GM19324 (cell line): ENCODE measurements at regions not wholly inside any gene's neighbourhood (a gene's known extent, or its start where the extent isn't known, plus 50 kb on each side); places are given as distances from the start of the nearest gene placed in this dataset.
"Not testable (repeated sequence)": the region's sequence is repeated elsewhere in the genome, so short reads cannot be mapped to it uniquely, and the experiment has no call there.

ENCODE experiments used
- ATAC-seq: cut with Tn5 transposase; IDR thresholded peaks from one replicate; pipeline ENCODE4 v1.9.1; 2021; ENCODE audit warnings: mild to moderate bottlenecking, moderate library complexity; ENCODE audit not compliant: unreplicated experiment, low FRiP score

GRCh38 chr7:10325395-10325794 lies 648.3 kb upstream of the PHF14 start:
- no peak for ATAC-seq

GRCh38 chr7:10343108-10343507 lies 630.6 kb upstream of the PHF14 start:
- ATAC-seq = no peak

- ATAC-seq = no peak
These were observed 627.6 kb upstream of the PHF14 start for GRCh38 chr7:10346032-10346431.

GRCh38 chr7:10355816-10356215 lies 617.9 kb upstream of the PHF14 start:
- ATAC-seq = no peak

GRCh38 chr7:10360050-10360449 lies 613.6 kb upstream of the PHF14 start:
- no peak for ATAC-seq

GRCh38 chr7:10401793-10402192 lies 571.9 kb upstream of the PHF14 start:
- no peak for ATAC-seq

- ATAC-seq = no peak
These were observed 561.2 kb upstream of the PHF14 start for GRCh38 chr7:10412422-10413019.

- ATAC-seq = no peak
These were observed 554.7 kb upstream of the PHF14 start for GRCh38 chr7:10418985-10419384.

- no peak for ATAC-seq
These were observed 544.6 kb upstream of the PHF14 start for GRCh38 chr7:10429031-10429430.

GRCh38 chr7:10429511-10429910 lies 544.2 kb upstream of the PHF14 start:
- ATAC-seq = no peak

GRCh38 chr7:10436302-10436701 lies 537.4 kb upstream of the PHF14 start:
- no peak for ATAC-seq

GRCh38 chr7:10439027-10439426 lies 534.6 kb upstream of the PHF14 start:
- ATAC-seq = no peak

- no peak for ATAC-seq
These were observed 517.7 kb upstream of the PHF14 start for GRCh38 chr7:10455936-10456335.

GRCh38 chr7:10460474-10460873 lies 513.2 kb upstream of the PHF14 start:
- ATAC-seq = no peak

GRCh38 chr7:10463701-10464100 lies 510.0 kb upstream of the PHF14 start:
- ATAC-seq = no peak

- not testable (repeated sequence) for ATAC-seq
These were observed 508.1 kb upstream of the PHF14 start for GRCh38 chr7:10465536-10465935.

GRCh38 chr7:10468908-10469307 lies 504.8 kb upstream of the PHF14 start:
- no peak for ATAC-seq

GRCh38 chr7:10469476-10469875 lies 504.2 kb upstream of the PHF14 start:
- no peak for ATAC-seq

GRCh38 chr7:10471280-10472058 lies 502.2 kb upstream of the PHF14 start:
- no peak for ATAC-seq

- no peak for ATAC-seq
These were observed 501.6 kb upstream of the PHF14 start for GRCh38 chr7:10472115-10472514.

- ATAC-seq = no peak
These were observed 500.1 kb upstream of the PHF14 start for GRCh38 chr7:10473569-10473968.

GRCh38 chr7:10474048-10474447 lies 499.6 kb upstream of the PHF14 start:
- ATAC-seq = no peak
